Progenitor cell of endocrine pancreas (in vitro differentiated cells): ENCODE measurements at regions not wholly inside any gene's neighbourhood (a gene's known extent, or its start where the extent isn't known, plus 50 kb on each side); places are given as distances from the start of the nearest gene placed in this dataset.

ENCODE experiments used
- DNase-seq: peaks from one replicate; pipeline ENCODE4 v3.0.0; 2021; ENCODE audit warnings: low spot score; ENCODE audit not compliant: unreplicated experiment
- H3K27ac Mint-ChIP-seq: 2 replicates; pipeline ENCODE4 v1.8.0; 2021; ENCODE audit warnings: mild to moderate bottlenecking, moderate library complexity, mixed read lengths
- H3K27me3 Mint-ChIP-seq: 2 replicates; pipeline ENCODE4 v1.8.0; 2021; ENCODE audit warnings: mixed read lengths
- H3K36me3 Mint-ChIP-seq: 2 replicates; pipeline ENCODE4 v1.8.0; 2022; ENCODE audit warnings: mixed read lengths; ENCODE audit not compliant: insufficient read depth
- H3K4me1 Mint-ChIP-seq: 2 replicates; pipeline ENCODE4 v1.8.0; 2021; ENCODE audit warnings: low read depth, mixed read lengths
- H3K4me3 Mint-ChIP-seq: 2 replicates; pipeline ENCODE4 v1.8.0; 2021; ENCODE audit warnings: low read depth, mild to moderate bottlenecking, moderate library complexity, mixed read lengths
- H3K9me3 Mint-ChIP-seq: 2 replicates; pipeline ENCODE4 v1.8.0; 2021; ENCODE audit warnings: low read depth, mixed read lengths
- TF ChIP-seq, protein P1 (sequence below): fragments of 200-600 bp; sonication (generic); IDR thresholded peaks from one replicate; pipeline ENCODE4 v1.5.0; 2021; ENCODE audit warnings: antibody characterized with exemption, mild to moderate bottlenecking; ENCODE audit not compliant: unreplicated experiment

DNA sequence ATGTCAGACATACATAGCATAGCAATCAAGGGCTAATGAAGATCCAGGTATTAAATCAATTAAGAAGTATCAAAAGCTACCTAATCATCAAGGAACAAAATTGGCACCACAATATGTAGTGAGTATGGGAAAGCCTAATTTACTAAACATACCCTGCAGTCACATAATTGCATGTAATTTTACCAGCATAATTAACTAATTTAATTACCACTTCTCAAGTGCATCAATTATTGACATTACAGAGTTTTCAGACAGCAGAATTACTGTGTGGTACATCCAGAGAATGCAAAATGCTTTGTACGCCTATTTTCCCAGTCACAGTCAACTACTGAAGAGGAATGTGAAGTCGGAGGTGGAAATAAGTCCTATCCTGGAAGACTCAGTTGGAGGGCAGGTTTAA lies 279.0 kb upstream of the ID4 start:
- Mint-ChIP-seq H3K27me3 (no peaks in the 10 kb centered on the region), H3K4me1 (no peaks in the 10 kb centered on the region), H3K9me3 (no peaks in the 10 kb centered on the region), H3K27ac (no peak overlapping the region), H3K36me3 (no peaks in the 10 kb centered on the region), H3K4me3 (no peak overlapping the region)
- DNase-seq = no peak
- TF ChIP-seq, protein P1, sequence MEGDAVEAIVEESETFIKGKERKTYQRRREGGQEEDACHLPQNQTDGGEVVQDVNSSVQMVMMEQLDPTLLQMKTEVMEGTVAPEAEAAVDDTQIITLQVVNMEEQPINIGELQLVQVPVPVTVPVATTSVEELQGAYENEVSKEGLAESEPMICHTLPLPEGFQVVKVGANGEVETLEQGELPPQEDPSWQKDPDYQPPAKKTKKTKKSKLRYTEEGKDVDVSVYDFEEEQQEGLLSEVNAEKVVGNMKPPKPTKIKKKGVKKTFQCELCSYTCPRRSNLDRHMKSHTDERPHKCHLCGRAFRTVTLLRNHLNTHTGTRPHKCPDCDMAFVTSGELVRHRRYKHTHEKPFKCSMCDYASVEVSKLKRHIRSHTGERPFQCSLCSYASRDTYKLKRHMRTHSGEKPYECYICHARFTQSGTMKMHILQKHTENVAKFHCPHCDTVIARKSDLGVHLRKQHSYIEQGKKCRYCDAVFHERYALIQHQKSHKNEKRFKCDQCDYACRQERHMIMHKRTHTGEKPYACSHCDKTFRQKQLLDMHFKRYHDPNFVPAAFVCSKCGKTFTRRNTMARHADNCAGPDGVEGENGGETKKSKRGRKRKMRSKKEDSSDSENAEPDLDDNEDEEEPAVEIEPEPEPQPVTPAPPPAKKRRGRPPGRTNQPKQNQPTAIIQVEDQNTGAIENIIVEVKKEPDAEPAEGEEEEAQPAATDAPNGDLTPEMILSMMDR = no peak

DNA sequence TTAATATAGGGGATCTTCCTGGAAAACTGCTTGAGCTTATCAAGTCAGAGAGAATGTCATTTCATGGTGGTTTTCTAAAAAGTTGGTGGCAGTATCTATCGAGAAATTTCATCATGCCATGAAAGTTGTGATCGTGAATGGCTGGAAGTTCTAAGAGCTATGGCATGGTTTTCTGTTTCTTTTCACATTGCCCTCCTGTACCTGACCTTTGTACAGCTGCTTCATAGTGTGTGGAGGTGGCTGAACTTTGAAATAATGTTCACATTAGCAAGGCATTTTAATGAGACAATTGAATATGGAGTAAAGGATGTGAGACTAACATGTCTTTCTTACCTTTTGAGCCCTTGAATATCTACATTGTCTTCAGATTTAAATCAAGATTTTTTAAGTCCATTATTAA lies 278.2 kb upstream of the ID4 start:
- Mint-ChIP-seq H3K4me1 (no peaks in the 10 kb centered on the region), H3K36me3 (no peaks in the 10 kb centered on the region), H3K27ac (no peak overlapping the region), H3K27me3 (no peaks in the 10 kb centered on the region), H3K4me3 (no peak overlapping the region), H3K9me3 (no peaks in the 10 kb centered on the region)
- no peak for DNase-seq
- TF ChIP-seq, protein P1 = no peak

DNA sequence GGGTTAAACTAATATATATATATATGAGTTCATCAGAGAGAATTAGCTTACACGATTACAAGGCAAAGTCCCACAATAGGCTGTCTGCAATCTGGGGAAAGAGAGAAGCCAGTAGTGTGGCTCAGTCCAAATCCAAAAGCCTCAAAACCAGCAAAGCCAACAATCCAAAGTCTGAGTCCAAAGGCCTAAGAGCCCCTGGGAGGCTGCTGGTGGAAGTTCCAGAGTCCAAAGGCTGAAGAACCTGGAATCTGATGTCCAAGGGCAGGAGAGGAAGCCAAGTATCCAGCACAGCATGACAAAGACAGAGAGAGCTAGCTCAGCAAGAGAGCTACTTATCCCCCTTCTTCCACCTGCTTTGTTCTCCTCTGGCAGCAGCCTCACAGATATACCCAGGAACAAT lies 274.7 kb upstream of the ID4 start:
- no peak for DNase-seq
- TF ChIP-seq, protein P1 = no peak
- Mint-ChIP-seq H3K27ac (no peak overlapping the region), H3K27me3 (no peaks in the 10 kb centered on the region), H3K9me3 (no peaks in the 10 kb centered on the region), H3K4me3 (no peak overlapping the region), H3K36me3 (no peaks in the 10 kb centered on the region), H3K4me1 (no peaks in the 10 kb centered on the region)

DNA sequence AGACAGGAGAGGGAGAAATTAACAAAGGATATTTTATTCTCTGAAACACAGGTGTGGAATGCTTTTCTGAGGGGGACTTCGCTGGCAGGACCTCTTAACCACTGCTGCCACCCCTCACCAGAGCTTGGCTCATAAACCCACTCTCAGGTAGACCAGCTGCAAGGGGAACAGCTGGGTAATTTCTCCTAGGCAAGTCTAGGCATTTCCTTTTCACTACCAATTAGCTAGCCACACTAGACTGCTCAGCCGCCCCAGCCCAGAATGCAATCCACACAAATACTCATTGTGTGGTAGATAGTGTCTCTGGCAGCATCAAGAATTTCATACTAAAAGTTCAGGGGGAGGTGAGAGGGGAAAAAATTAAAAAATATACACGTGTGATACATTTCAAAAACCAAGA lies 267.6 kb upstream of the ID4 start:
- Mint-ChIP-seq H3K9me3 (peaks cover 5% of the 10 kb centered on the region), H3K4me3 (no peak overlapping the region)
- TF ChIP-seq, protein P1 = no peak

DNA sequence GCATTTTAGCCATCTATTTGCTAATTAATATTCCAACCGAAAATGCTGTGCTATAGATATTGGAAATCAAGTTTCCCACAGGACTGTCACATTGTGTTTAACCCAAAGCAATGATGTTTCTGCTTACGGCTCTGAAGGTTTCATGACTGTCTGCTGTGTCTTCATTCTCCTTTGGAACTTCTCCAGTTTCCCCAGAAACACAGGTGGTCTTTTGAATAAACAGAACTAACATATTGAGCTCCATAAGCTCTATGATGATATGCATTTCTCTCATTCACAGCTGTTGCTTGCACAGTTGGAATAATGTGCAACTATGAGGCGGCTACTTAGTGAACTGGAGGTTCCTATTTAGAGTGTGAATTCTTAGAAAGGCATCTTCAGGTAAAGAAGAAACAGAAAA lies 266.0 kb upstream of the ID4 start:
- DNase-seq = no peak
- no peaks in the 10 kb centered on the region for H3K36me3 Mint-ChIP-seq
- no peak overlapping the region for H3K27ac Mint-ChIP-seq
- TF ChIP-seq, protein P1 = no peak
- peaks cover 5% of the 10 kb centered on the region for H3K9me3 Mint-ChIP-seq
- H3K27me3 Mint-ChIP-seq = no peaks in the 10 kb centered on the region
- H3K4me3 Mint-ChIP-seq = no peak overlapping the region
- peaks cover 1% of the 10 kb centered on the region for H3K4me1 Mint-ChIP-seq

More for the DNA sequence above, 267.6 kb upstream of the ID4 start:
- Mint-ChIP-seq H3K27ac (no peak overlapping the region), H3K36me3 (no peaks in the 10 kb centered on the region), H3K27me3 (no peaks in the 10 kb centered on the region), H3K4me1 (peaks cover 1% of the 10 kb centered on the region)
- DNase-seq = no peak
